T1000 (cell line): ENCODE measurements at regions not wholly inside any gene's neighbourhood (a gene's known extent, or its start where the extent isn't known, plus 50 kb on each side); places are given as distances from the start of the nearest gene placed in this dataset.

ENCODE experiments used
- DNase-seq: peaks from one replicate; lab custom pipeline; 2025; ENCODE audit warnings: mixed read lengths; lab: John Stamatoyannopoulos, UW

GRCh38 chr4:182085051-182085480 lies 158.1 kb upstream of the TENM3 start:
- no peak for DNase-seq

- DNase-seq: no peak
These were observed 153.9 kb upstream of the TENM3 start for GRCh38 chr4:182089326-182089725.

GRCh38 chr4:182090186-182090585 lies 153.0 kb upstream of the TENM3 start:
- no peak for DNase-seq

- DNase-seq: no peak
These were observed 152.1 kb upstream of the TENM3 start for GRCh38 chr4:182091128-182091527.

GRCh38 chr4:182093431-182093831 lies 149.8 kb upstream of the TENM3 start:
- DNase-seq: no peak

- no peak for DNase-seq
These were observed 149.3 kb upstream of the TENM3 start for GRCh38 chr4:182093935-182094334.

- no peak for DNase-seq
These were observed 141.6 kb upstream of the TENM3 start for GRCh38 chr4:182101618-182102017.

GRCh38 chr4:182102576-182102975 lies 140.6 kb upstream of the TENM3 start:
- no peak for DNase-seq

GRCh38 chr4:182103614-182104319 lies 139.4 kb upstream of the TENM3 start:
- DNase-seq: no peak

GRCh38 chr4:182105416-182105815 lies 137.8 kb upstream of the TENM3 start:
- DNase-seq: no peak

GRCh38 chr4:182107931-182108330 lies 135.3 kb upstream of the TENM3 start:
- no peak for DNase-seq

GRCh38 chr4:182111586-182111985 lies 131.6 kb upstream of the TENM3 start:
- DNase-seq: no peak

- DNase-seq: no peak
These were observed 129.4 kb upstream of the TENM3 start for GRCh38 chr4:182113779-182114178.

GRCh38 chr4:182124359-182124758 lies 118.8 kb upstream of the TENM3 start:
- DNase-seq: no peak

- DNase-seq: no peak
These were observed 117.1 kb upstream of the TENM3 start for GRCh38 chr4:182126096-182126495.

- no peak for DNase-seq
These were observed 116.6 kb upstream of the TENM3 start for GRCh38 chr4:182126603-182127002.

GRCh38 chr4:182133033-182133432 lies 110.2 kb upstream of the TENM3 start:
- DNase-seq: no peak

GRCh38 chr4:182134261-182134660 lies 108.9 kb upstream of the TENM3 start:
- no peak for DNase-seq

- no peak for DNase-seq
These were observed 107.0 kb upstream of the TENM3 start for GRCh38 chr4:182136201-182136600.

GRCh38 chr4:182137343-182137742 lies 105.9 kb upstream of the TENM3 start:
- no peak for DNase-seq

- DNase-seq: no peak
These were observed 103.7 kb upstream of the TENM3 start for GRCh38 chr4:182139491-182139890.

- no peak for DNase-seq
These were observed 102.7 kb upstream of the TENM3 start for GRCh38 chr4:182140547-182140946.

- DNase-seq: no peak
These were observed 102.1 kb upstream of the TENM3 start for GRCh38 chr4:182141061-182141460.
